GM23248 (cell line): ENCODE measurements at regions not wholly inside any gene's neighbourhood (a gene's known extent, or its start where the extent isn't known, plus 50 kb on each side); places are given as distances from the start of the nearest gene placed in this dataset.

Experiments
- EZH2 ChIP-seq: fragments of 200-600 bp; sonication (generic); IDR thresholded peaks from 2 replicates; pipeline ENCODE4 v1.6.1; 2018; ENCODE audit warnings: antibody characterized with exemption, mild to moderate bottlenecking; ENCODE audit not compliant: insufficient read depth, poor library complexity, severe bottlenecking
- EZH2phosphoT487 ChIP-seq: fragments of 200-600 bp; sonication (generic); IDR thresholded peaks from 2 replicates; pipeline ENCODE4 v1.6.1; 2018; ENCODE audit warnings: antibody characterized with exemption, moderate library complexity, mild to moderate bottlenecking, low read depth; ENCODE audit not compliant: insufficient read depth

DNA sequence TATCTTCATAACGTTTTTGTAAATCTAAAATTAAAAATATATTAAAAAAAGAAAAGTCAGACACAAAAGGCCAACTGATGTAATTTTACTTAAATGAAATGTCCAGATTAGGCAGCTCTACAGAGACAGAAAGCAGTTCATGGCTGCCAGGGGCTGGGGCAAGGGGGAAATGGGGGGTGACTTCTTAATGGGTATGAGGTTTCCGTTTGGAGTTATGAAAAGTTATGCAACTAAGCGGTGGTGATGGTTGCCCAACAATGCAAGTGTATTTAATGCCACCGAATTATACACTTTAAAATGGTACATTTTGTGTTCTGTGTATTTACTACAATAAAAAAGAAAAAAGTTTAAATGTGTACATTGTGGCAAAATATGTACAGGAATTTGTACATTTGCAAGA is 70.2 kb upstream of the TEX51 start:
- TF ChIP-seq EZH2 (no peak), EZH2phosphoT487 (no peak)
